Ishikawa (cell line): ENCODE measurements at regions not wholly inside any gene's neighbourhood (a gene's known extent, or its start where the extent isn't known, plus 50 kb on each side); places are given as distances from the start of the nearest gene placed in this dataset.
A peak's percentile ranks its signal among the peaks of the same experiment; 100 is the strongest.

ENCODE experiments used
- CEBPB ChIP-seq: IDR thresholded peaks from 2 replicates; pipeline ENCODE4 v1.6.1; 2012
- CREB1 ChIP-seq: IDR thresholded peaks from 2 replicates; pipeline ENCODE4 v1.6.1; 2012; ENCODE audit warnings: low read depth
- EGR1 ChIP-seq: IDR thresholded peaks from 2 replicates; pipeline ENCODE4 v1.6.1; 2012
- EP300 ChIP-seq: IDR thresholded peaks from 2 replicates; pipeline ENCODE4 v1.6.1; 2012; ENCODE audit warnings: borderline replicate concordance
- FOXM1 ChIP-seq: IDR thresholded peaks from 2 replicates; pipeline ENCODE4 v1.6.1; 2012; ENCODE audit warnings: low read depth, borderline replicate concordance
- NFIC ChIP-seq: IDR thresholded peaks from 2 replicates; pipeline ENCODE4 v1.6.1; 2012
- RAD21 ChIP-seq: IDR thresholded peaks from 2 replicates; pipeline ENCODE4 v1.6.1; 2012; ENCODE audit warnings: low read depth
- TAF1 ChIP-seq: IDR thresholded peaks from 2 replicates; pipeline ENCODE4 v1.6.1; 2012; ENCODE audit warnings: low read depth, mild to moderate bottlenecking
- TCF12 ChIP-seq: IDR thresholded peaks from 2 replicates; pipeline ENCODE4 v1.6.1; 2012; ENCODE audit warnings: low read depth
- TEAD4 ChIP-seq: IDR thresholded peaks from 2 replicates; pipeline ENCODE4 v1.6.1; 2012
- YY1 ChIP-seq: IDR thresholded peaks from 2 replicates; pipeline ENCODE4 v1.6.1; 2012; ENCODE audit warnings: low read depth
- ZBTB7A ChIP-seq: IDR thresholded peaks from 2 replicates; pipeline ENCODE4 v1.6.1; 2012; ENCODE audit warnings: low read depth
- TF ChIP-seq, protein P1 (sequence below): IDR thresholded peaks from 2 replicates; pipeline ENCODE4 v1.6.1; 2012
- TF ChIP-seq, protein P2 (sequence below): IDR thresholded peaks from 2 replicates; pipeline ENCODE4 v1.6.1; 2012; ENCODE audit warnings: low read depth, mild to moderate bottlenecking
- TF ChIP-seq, protein P3 (sequence below): IDR thresholded peaks from 2 replicates; pipeline ENCODE4 v1.6.1; 2012

DNA sequence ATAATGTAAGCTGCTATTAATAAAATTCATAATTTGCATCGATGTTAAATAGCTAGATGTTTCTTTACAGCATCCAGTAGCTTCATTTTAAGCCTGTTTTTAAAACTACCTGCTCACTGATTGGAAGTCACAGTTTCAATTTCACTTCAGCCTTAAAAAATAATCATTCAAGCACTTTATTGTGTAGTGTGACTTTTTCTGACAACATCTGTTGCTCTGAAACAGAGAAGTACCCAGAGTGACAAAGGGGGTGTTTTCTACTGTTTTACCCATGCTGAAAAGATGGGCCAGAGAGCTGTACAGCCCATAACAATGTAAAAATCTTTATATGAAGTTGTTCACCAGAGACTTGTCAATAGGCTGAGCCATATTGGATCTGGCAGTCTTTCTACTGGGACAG, 437.2 kb downstream of the MDFIC start:
- no peak for TF ChIP-seq CEBPB
- TF ChIP-seq EGR1 = no peak
- TF ChIP-seq TAF1 = no peak
- TF ChIP-seq YY1 = no peak
- TF ChIP-seq CREB1 = no peak
- TF ChIP-seq TEAD4 = no peak
- TF ChIP-seq, protein P1, sequence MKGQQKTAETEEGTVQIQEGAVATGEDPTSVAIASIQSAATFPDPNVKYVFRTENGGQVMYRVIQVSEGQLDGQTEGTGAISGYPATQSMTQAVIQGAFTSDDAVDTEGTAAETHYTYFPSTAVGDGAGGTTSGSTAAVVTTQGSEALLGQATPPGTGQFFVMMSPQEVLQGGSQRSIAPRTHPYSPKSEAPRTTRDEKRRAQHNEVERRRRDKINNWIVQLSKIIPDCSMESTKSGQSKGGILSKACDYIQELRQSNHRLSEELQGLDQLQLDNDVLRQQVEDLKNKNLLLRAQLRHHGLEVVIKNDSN = no peak
- no peak for TF ChIP-seq FOXM1
- TF ChIP-seq, protein P2, sequence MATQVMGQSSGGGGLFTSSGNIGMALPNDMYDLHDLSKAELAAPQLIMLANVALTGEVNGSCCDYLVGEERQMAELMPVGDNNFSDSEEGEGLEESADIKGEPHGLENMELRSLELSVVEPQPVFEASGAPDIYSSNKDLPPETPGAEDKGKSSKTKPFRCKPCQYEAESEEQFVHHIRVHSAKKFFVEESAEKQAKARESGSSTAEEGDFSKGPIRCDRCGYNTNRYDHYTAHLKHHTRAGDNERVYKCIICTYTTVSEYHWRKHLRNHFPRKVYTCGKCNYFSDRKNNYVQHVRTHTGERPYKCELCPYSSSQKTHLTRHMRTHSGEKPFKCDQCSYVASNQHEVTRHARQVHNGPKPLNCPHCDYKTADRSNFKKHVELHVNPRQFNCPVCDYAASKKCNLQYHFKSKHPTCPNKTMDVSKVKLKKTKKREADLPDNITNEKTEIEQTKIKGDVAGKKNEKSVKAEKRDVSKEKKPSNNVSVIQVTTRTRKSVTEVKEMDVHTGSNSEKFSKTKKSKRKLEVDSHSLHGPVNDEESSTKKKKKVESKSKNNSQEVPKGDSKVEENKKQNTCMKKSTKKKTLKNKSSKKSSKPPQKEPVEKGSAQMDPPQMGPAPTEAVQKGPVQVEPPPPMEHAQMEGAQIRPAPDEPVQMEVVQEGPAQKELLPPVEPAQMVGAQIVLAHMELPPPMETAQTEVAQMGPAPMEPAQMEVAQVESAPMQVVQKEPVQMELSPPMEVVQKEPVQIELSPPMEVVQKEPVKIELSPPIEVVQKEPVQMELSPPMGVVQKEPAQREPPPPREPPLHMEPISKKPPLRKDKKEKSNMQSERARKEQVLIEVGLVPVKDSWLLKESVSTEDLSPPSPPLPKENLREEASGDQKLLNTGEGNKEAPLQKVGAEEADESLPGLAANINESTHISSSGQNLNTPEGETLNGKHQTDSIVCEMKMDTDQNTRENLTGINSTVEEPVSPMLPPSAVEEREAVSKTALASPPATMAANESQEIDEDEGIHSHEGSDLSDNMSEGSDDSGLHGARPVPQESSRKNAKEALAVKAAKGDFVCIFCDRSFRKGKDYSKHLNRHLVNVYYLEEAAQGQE = no peak
- no peak for TF ChIP-seq ZBTB7A
- TF ChIP-seq EP300 = no peak

DNA sequence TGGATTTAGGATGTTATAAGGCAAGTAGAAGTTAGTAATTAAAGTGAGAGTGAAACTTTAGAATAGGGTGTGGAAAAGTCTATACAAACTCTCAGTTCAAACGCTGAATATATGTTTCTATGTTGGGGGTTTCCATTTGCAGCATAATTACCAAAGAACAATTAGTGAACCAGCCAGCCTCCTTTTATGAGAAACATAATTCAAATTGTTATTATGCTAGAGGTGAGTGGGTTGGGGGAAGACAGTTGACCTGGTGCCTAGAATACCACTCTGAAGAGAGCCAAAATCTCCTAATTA, 435.8 kb downstream of the MDFIC start:
- TF ChIP-seq, protein P3, sequence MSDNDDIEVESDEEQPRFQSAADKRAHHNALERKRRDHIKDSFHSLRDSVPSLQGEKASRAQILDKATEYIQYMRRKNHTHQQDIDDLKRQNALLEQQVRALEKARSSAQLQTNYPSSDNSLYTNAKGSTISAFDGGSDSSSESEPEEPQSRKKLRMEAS = no peak
- TF ChIP-seq TCF12 (no peak), ZBTB7A (no peak), TAF1 (no peak), RAD21 (no peak), NFIC (no peak), EP300 (no peak), EGR1 (no peak), YY1 (no peak), TEAD4 (no peak), FOXM1 (no peak)
- TF ChIP-seq, protein P1 = no peak
- TF ChIP-seq, protein P2 = no peak

DNA sequence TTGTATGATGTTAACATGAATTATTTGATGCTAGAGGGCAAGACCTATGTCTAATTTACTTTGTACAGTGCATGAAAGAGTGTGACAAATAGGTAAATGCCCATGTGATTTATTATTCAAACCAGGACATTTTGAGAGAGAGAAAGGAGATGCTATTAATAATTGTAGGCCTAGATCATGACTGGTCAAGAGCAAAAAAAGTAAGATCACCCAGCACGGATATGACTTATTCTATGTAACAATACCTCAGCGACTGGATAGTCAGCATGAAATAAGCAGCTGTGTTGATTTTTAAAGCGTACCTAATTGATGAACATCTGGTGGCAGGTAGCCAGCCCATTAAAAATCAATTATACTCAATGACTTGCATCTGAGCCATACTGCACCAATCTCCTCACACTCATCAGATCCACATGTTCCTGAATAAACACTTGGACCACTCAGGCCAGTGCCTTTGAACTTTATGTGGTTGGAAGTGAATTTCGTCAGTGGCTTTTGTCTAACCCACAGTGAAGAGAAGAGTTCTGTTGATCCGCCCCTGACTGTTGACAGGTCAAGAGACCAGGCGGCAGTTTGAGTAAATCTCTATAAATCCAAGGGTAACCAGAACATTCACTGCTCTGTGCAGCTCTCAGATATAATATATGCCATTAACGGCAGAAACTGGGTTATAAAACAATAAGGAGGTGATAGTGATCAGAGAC, 435.3 kb downstream of the MDFIC start:
- TF ChIP-seq, protein P3 = no peak
- TF ChIP-seq ZBTB7A (no peak), CEBPB (no peak), EP300 (no peak), TEAD4 (no peak), EGR1 (no peak), CREB1 (no peak), TCF12 (no peak), FOXM1 (no peak), YY1 (no peak), RAD21 (no peak), TAF1 (no peak), NFIC (no peak)
- TF ChIP-seq, protein P2 = no peak
- TF ChIP-seq, protein P1 = no peak

DNA sequence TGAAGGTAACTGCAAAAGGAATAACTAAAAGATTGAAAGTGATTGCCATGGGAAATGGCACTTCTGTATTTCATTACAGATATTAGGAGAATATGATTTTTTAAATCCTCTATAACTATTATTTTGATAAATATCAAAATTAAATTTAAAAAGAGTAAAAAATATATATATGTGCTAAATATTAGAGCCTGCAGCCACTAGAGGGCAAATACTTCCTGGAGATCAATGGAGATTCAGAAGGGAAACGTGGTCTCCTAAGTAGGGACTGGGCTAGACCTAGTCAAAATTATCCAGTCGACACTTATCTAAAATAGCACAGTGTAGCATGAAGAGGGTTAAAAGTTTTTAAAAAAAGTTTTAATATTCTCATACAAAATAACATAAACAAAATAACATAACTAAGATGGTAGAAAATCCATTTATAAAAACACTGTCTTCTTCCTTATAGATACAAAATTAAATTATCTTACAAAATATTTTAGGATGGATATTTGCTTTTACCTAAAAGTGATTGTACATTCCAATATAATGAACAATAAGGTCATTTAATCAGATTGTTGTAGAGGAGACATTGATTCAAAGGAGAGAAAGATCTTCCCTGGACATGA, 434.3 kb downstream of the MDFIC start:
- peak; percentile 32; the same call in 1 of the 2 replicates for TF ChIP-seq RAD21
- no peak for TF ChIP-seq FOXM1
